Loucy (cell line): ENCODE measurements at regions not wholly inside any gene's neighbourhood (a gene's known extent, or its start where the extent isn't known, plus 50 kb on each side); places are given as distances from the start of the nearest gene placed in this dataset.
"Not testable (repeated sequence)": the region's sequence is repeated elsewhere in the genome, so short reads cannot be mapped to it uniquely, and the experiment has no call there.

Experiments
- H2AFZ ChIP-seq: fragments of 200-600 bp; sonication (generic); 2 replicates; pipeline ENCODE4 v1.6.0; 2016; ENCODE audit warnings: antibody characterized with exemption, mild to moderate bottlenecking, low read length, moderate library complexity
- H3F3A ChIP-seq: fragments of 200-600 bp; 2 replicates; pipeline ENCODE4 v1.6.0; 2016; ENCODE audit warnings: antibody characterized with exemption, low read depth, mild to moderate bottlenecking
- H3K27me3 ChIP-seq: fragments of 200-600 bp; sonication (generic); 2 replicates; pipeline ENCODE4 v1.6.1; 2014; ENCODE audit warnings: low read length, mild to moderate bottlenecking; ENCODE audit not compliant: insufficient read depth, poor library complexity, severe bottlenecking
- H3K36me3 ChIP-seq: fragments of 200-600 bp; sonication (generic); 2 replicates; pipeline ENCODE4 v1.6.1; 2016; ENCODE audit warnings: low read length; ENCODE audit not compliant: insufficient read depth
- H3K4me1 ChIP-seq: fragments of 200-600 bp; sonication (generic); 2 replicates; pipeline ENCODE4 v1.5.1; 2014; ENCODE audit warnings: low read length, mild to moderate bottlenecking; ENCODE audit not compliant: insufficient read depth, poor library complexity, severe bottlenecking
- H3K4me2 ChIP-seq: fragments of 200-600 bp; sonication (generic); 2 replicates; pipeline ENCODE4 v1.6.0; 2014; ENCODE audit warnings: antibody characterized with exemption, low read length, low read depth, mild to moderate bottlenecking; ENCODE audit not compliant: poor library complexity, severe bottlenecking
- H3K4me3 ChIP-seq: fragments of 200-600 bp; sonication (generic); 2 replicates; pipeline ENCODE4 v1.5.1; 2014; ENCODE audit warnings: low read length, mild to moderate bottlenecking, mixed read lengths; ENCODE audit not compliant: poor library complexity, severe bottlenecking
- H3K79me2 ChIP-seq: fragments of 200-600 bp; sonication (generic); 2 replicates; pipeline ENCODE4 v1.6.1; 2014; ENCODE audit warnings: low read length; ENCODE audit not compliant: insufficient read depth
- H3K9ac ChIP-seq: fragments of 200-600 bp; sonication (generic); 2 replicates; pipeline ENCODE4 v1.6.0; 2014; ENCODE audit warnings: mild to moderate bottlenecking, low read depth, low read length, moderate library complexity; ENCODE audit not compliant: poor library complexity, severe bottlenecking
- H3K9me2 ChIP-seq: fragments of 200-600 bp; sonication (generic); replicated peaks from 2 replicates; pipeline ENCODE4 v1.6.1; 2016; ENCODE audit warnings: low read depth, low read length, mixed read lengths
- H3K9me3 ChIP-seq: fragments of 200-600 bp; sonication (generic); 2 replicates; pipeline ENCODE4 v1.6.1; 2014; ENCODE audit warnings: mild to moderate bottlenecking, antibody characterized with exemption, low read length, low read depth; ENCODE audit not compliant: insufficient read depth
- H4K20me1 ChIP-seq: fragments of 200-600 bp; sonication (generic); 2 replicates; pipeline ENCODE4 v1.6.0; 2014; ENCODE audit warnings: antibody characterized with exemption, low read length, mild to moderate bottlenecking; ENCODE audit not compliant: insufficient read depth, poor library complexity, severe bottlenecking
- CTCF ChIP-seq: fragments of 200-600 bp; sonication (generic); conservative IDR thresholded peaks from 2 replicates; pipeline ENCODE4 v1.5.1; 2014; ENCODE audit warnings: mild to moderate bottlenecking, antibody characterized with exemption, low read length
- EZH2phosphoT487 ChIP-seq: fragments of 200-600 bp; IDR thresholded peaks from 2 replicates; pipeline ENCODE4 v1.6.1; 2018; ENCODE audit warnings: antibody characterized with exemption, mild to moderate bottlenecking, moderate library complexity, borderline replicate concordance

- no peak overlapping the region for H3K4me2 ChIP-seq
- H3F3A ChIP-seq, result no peaks in the 10 kb centered on the region
- TF ChIP-seq CTCF (no peak), EZH2phosphoT487 (no peak)
- H3K4me1 ChIP-seq, result no peaks in the 10 kb centered on the region
- H3K9ac ChIP-seq, result no peak overlapping the region
- H3K4me3 ChIP-seq, result no peak overlapping the region
- no peaks in the 10 kb centered on the region for H3K9me2 ChIP-seq
- H3K9me3 ChIP-seq, result no peaks in the 10 kb centered on the region
- H3K36me3 ChIP-seq, result no peaks in the 10 kb centered on the region
- H3K79me2 ChIP-seq, result no peaks in the 10 kb centered on the region
- H4K20me1 ChIP-seq, result no peaks in the 10 kb centered on the region
- H3K27me3 ChIP-seq, result no peaks in the 10 kb centered on the region
- H2AFZ ChIP-seq, result no peak overlapping the region
Observed at GRCh38 chr15:20407553-20407952, 134.0 kb downstream of the GOLGA6L6 start.

- H3K9ac ChIP-seq, H3K36me3 ChIP-seq, H3K27me3 ChIP-seq, H3K9me3 ChIP-seq, H3K4me1 ChIP-seq, H3K79me2 ChIP-seq, H3K9me2 ChIP-seq, H3K4me3 ChIP-seq, H3K4me2 ChIP-seq, H2AFZ ChIP-seq, H4K20me1 ChIP-seq, H3F3A ChIP-seq: not testable (repeated sequence)
Observed at GRCh38 chr15:20404571-20404970, 137.0 kb downstream of the GOLGA6L6 start.

GRCh38 chr15:20402586-20402985, 139.0 kb downstream of the GOLGA6L6 start:
- not testable (repeated sequence) for H3K4me2 ChIP-seq, H3K9ac ChIP-seq, H2AFZ ChIP-seq, H4K20me1 ChIP-seq, H3K4me1 ChIP-seq, H3K9me2 ChIP-seq, H3K36me3 ChIP-seq, H3K9me3 ChIP-seq, H3K27me3 ChIP-seq, H3K79me2 ChIP-seq, H3K4me3 ChIP-seq, H3F3A ChIP-seq

- H3K36me3 ChIP-seq, H3K9me2 ChIP-seq, H3K4me1 ChIP-seq, H3K27me3 ChIP-seq, H3K79me2 ChIP-seq, H3K4me3 ChIP-seq, H2AFZ ChIP-seq, H3K9me3 ChIP-seq, H3K4me2 ChIP-seq, H4K20me1 ChIP-seq, H3K9ac ChIP-seq, H3F3A ChIP-seq: not testable (repeated sequence)
Observed at GRCh38 chr15:20401058-20401457, 140.5 kb downstream of the GOLGA6L6 start.

- H3K4me3 ChIP-seq, H2AFZ ChIP-seq, H3K9ac ChIP-seq, H3K9me2 ChIP-seq, H3K79me2 ChIP-seq, H3K4me2 ChIP-seq, H3K27me3 ChIP-seq, H3F3A ChIP-seq, H4K20me1 ChIP-seq, H3K4me1 ChIP-seq, H3K36me3 ChIP-seq, H3K9me3 ChIP-seq: not testable (repeated sequence)
Observed at GRCh38 chr15:20398680-20399079, 142.9 kb downstream of the GOLGA6L6 start.

GRCh38 chr15:20388161-20388560, 153.4 kb downstream of the GOLGA6L6 start:
- H3K9ac ChIP-seq, H3F3A ChIP-seq, H3K27me3 ChIP-seq, H3K9me2 ChIP-seq, H3K79me2 ChIP-seq, H4K20me1 ChIP-seq, H3K4me2 ChIP-seq, H3K36me3 ChIP-seq, H3K4me1 ChIP-seq, H3K9me3 ChIP-seq, H3K4me3 ChIP-seq, H2AFZ ChIP-seq: not testable (repeated sequence)
